ENCODE measurements at regions not wholly inside any gene's neighbourhood (a gene's known extent, or its start where the extent isn't known, plus 50 kb on each side); places are given as distances from the start of the nearest gene placed in this dataset.

GRCh38 chr12:74988156-74988555 is 221.5 kb downstream of the KCNC2 start:
- DNase-seq (ENCODE audit: low spot score in 2 of 2): no peak
- Histone ChIP-seq H3K27me3 (no peaks in the 10 kb centered on the region), H3K4me1 (no peaks in the 10 kb centered on the region), H3K9me3 (no peaks in the 10 kb centered on the region), H3K4me3 (no peak overlapping the region), H3K36me3 (no peaks in the 10 kb centered on the region), H3K27ac (no peak overlapping the region)
- TF ChIP-seq EP300 (IDR thresholded peaks at IDR 0.05) (no peak), POLR2A (IDR thresholded peaks at IDR 0.05) (no peak), POLR2AphosphoS5 (IDR thresholded peaks at IDR 0.05) (no peak)
- TF ChIP-seq, protein P1, sequence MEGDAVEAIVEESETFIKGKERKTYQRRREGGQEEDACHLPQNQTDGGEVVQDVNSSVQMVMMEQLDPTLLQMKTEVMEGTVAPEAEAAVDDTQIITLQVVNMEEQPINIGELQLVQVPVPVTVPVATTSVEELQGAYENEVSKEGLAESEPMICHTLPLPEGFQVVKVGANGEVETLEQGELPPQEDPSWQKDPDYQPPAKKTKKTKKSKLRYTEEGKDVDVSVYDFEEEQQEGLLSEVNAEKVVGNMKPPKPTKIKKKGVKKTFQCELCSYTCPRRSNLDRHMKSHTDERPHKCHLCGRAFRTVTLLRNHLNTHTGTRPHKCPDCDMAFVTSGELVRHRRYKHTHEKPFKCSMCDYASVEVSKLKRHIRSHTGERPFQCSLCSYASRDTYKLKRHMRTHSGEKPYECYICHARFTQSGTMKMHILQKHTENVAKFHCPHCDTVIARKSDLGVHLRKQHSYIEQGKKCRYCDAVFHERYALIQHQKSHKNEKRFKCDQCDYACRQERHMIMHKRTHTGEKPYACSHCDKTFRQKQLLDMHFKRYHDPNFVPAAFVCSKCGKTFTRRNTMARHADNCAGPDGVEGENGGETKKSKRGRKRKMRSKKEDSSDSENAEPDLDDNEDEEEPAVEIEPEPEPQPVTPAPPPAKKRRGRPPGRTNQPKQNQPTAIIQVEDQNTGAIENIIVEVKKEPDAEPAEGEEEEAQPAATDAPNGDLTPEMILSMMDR (IDR thresholded peaks at IDR 0.05): no peak
